Activated naive CD8-positive, alpha-beta T cell treated with anti-CD3 and anti-CD28 coated beads, Interleukin-2, amount 10 ng/mL, durations not matched to agents 7 days and 5 days (primary cell): ENCODE measurements at regions not wholly inside any gene's neighbourhood (a gene's known extent, or its start where the extent isn't known, plus 50 kb on each side); places are given as distances from the start of the nearest gene placed in this dataset.

Source experiments
- ATAC-seq: fragments of 150-1000 bp; cut with Tn5 transposase; one replicate; pipeline ENCODE4 v1.10.0; 2021; ENCODE audit warnings: low read depth, moderate library complexity
- POLR2A ChIA-PET: fragments of 350-600 bp; sonication (Branson Sonifier 250); formaldehyde crosslinking; loops from one replicate; lab custom pipeline; 2021; ENCODE audit warnings: antibody characterized with exemption; lab: Charles Lee
- DNase-seq: peaks from one replicate; pipeline ENCODE4 v3.0.0; 2021
- H3K27ac Mint-ChIP-seq: one replicate; pipeline ENCODE4 v1.8.0; 2022; ENCODE audit warnings: mild to moderate bottlenecking, mixed read lengths
- H3K27me3 Mint-ChIP-seq: one replicate; pipeline ENCODE4 v1.8.0; 2022; ENCODE audit warnings: mild to moderate bottlenecking, moderate library complexity, mixed read lengths
- H3K36me3 Mint-ChIP-seq: one replicate; pipeline ENCODE4 v1.8.0; 2021; ENCODE audit warnings: mild to moderate bottlenecking, mixed read lengths
- H3K4me1 Mint-ChIP-seq: one replicate; pipeline ENCODE4 v1.8.0; 2021; ENCODE audit warnings: mixed read lengths
- H3K4me3 Mint-ChIP-seq: one replicate; pipeline ENCODE4 v1.8.0; 2022; ENCODE audit warnings: mild to moderate bottlenecking, moderate library complexity, mixed read lengths
- H3K9me3 Mint-ChIP-seq: one replicate; pipeline ENCODE4 v1.8.0; 2021; ENCODE audit warnings: mixed read lengths

DNA sequence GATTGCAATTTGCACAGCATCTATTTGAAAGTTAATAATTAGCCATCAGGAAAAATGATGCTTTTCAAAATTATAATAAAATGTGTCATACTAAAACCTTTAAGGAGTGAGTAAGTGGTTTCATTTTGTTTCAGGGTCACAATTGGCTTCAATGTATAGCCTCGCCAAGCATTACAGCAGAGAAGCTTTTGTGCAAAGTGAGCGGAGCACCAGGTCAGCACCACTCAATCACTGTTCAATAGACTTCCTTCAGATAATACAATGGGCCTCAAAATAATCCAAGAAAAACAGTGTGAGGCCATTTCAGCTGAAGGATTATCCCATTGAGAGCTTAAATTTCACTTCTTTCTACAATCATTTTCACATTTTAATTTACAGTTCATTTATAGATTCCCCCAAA, 409.2 kb upstream of the SLIT2 start:
- Mint-ChIP-seq H3K4me3 (no peak overlapping the region), H3K27ac (no peak overlapping the region), H3K36me3 (no peaks in the 10 kb centered on the region), H3K9me3 (peaks cover 1% of the 10 kb centered on the region), H3K27me3 (no peaks in the 10 kb centered on the region), H3K4me1 (no peaks in the 10 kb centered on the region)
- DNase-seq (no peak), ATAC-seq (no peak)
- POLR2A ChIA-PET = no interaction called here

DNA sequence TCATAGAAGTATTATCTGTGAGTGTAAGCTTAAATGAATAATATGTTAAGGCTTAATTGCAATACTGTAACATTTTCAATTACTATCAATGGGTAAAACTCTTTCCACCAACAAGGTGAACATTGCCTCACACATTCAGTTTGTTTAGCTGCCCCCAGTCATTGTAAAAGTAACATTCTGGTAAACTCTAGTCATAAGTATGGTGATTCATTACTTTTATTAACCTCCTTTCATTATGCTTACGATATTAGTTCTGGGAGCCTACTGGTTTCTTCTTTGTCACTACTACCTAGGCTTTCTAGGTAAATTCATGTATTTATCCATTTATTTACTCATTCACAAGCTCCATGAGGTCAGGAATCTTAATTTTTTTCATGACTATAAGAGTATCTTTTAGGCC, 412.8 kb upstream of the SLIT2 start:
- H3K27me3 Mint-ChIP-seq = no peaks in the 10 kb centered on the region
- H3K27ac Mint-ChIP-seq = no peak overlapping the region
- POLR2A ChIA-PET = no interaction called here
- peaks cover 1% of the 10 kb centered on the region for H3K9me3 Mint-ChIP-seq
- no peak overlapping the region for H3K4me3 Mint-ChIP-seq
- no peak for DNase-seq
- no peak for ATAC-seq
- H3K4me1 Mint-ChIP-seq = no peaks in the 10 kb centered on the region
- no peaks in the 10 kb centered on the region for H3K36me3 Mint-ChIP-seq

DNA sequence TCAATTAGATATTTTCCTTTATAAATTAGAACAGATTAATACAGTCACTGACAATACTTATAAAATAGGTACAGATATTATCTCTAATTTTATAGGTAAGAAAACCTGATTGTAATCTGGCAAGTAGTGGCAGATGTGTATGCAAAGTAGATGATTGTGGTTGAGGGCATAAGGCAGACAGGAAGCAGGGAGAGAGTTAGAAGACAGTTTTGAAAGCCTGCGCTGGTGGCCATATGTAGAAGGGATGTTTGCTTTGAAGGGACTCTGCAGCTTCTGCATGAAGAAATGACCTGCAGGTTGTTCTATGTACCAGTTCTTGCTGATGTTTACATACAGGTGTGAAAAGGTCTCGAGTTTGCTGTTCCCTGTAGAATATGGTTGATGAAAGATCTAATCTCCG, 416.3 kb upstream of the SLIT2 start:
- Mint-ChIP-seq H3K27me3 (no peaks in the 10 kb centered on the region), H3K4me1 (no peaks in the 10 kb centered on the region), H3K27ac (no peak overlapping the region), H3K4me3 (no peak overlapping the region), H3K36me3 (no peaks in the 10 kb centered on the region), H3K9me3 (no peaks in the 10 kb centered on the region)
- DNase-seq (no peak), ATAC-seq (no peak)
- POLR2A ChIA-PET = no interaction called here

DNA sequence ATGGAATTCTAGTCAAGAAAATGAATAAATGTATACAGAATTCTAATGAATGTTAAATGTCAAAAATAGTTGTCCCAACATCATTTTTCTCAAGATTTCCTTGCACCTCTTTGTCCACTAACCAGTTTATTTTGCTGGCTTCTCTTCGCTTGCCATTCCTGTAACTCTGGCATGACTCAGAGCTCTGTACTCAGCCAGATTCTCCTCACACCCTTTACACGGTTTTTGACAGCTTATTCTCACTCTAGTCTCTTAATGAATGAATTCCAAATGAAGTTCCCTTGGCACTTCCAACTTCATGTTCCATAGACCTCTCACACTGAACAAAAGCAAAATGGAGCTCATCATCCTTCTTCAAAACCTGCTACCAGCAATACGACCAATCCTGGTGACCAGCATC, 419.3 kb upstream of the SLIT2 start:
- H3K9me3 Mint-ChIP-seq = no peaks in the 10 kb centered on the region
- no peak overlapping the region for H3K4me3 Mint-ChIP-seq
- no peaks in the 10 kb centered on the region for H3K27me3 Mint-ChIP-seq
- no peak overlapping the region for H3K27ac Mint-ChIP-seq
- no peaks in the 10 kb centered on the region for H3K4me1 Mint-ChIP-seq
- ATAC-seq = no peak
- no peak for DNase-seq
- POLR2A ChIA-PET = no interaction called here
- no peaks in the 10 kb centered on the region for H3K36me3 Mint-ChIP-seq

DNA sequence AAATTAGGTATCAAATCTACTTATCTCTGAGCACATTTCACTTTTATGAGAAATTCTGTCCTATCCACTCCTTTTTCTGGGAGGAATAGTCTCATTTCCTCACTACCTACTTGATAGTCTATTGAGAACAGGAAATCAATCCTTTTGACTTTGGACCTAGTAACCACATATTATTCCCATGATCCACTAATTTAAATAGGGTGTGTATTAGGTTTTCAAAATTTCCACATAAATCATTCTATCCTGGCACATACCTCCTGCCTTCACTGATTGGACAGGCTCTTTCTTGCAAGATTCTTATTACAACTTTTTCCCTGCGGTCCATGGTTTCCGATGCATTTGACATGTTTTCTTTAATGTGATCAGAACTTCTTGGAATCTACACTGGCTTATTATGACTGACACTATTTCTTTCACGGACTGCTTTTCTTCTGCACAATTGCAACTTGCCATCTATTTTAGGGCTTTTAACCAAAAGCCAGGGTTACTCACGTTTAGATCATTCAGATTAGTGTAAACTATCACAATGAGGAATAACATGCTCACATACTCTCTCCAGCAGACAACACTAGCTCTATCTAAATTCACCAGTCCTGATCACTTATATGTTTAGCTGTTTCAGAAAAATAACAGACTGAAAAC, 419.9 kb upstream of the SLIT2 start:
- Mint-ChIP-seq H3K4me1 (no peaks in the 10 kb centered on the region), H3K36me3 (no peaks in the 10 kb centered on the region), H3K9me3 (no peaks in the 10 kb centered on the region), H3K4me3 (no peak overlapping the region), H3K27ac (no peak overlapping the region), H3K27me3 (no peaks in the 10 kb centered on the region)
- ATAC-seq = no peak
- DNase-seq = no peak
- POLR2A ChIA-PET = no interaction called here

DNA sequence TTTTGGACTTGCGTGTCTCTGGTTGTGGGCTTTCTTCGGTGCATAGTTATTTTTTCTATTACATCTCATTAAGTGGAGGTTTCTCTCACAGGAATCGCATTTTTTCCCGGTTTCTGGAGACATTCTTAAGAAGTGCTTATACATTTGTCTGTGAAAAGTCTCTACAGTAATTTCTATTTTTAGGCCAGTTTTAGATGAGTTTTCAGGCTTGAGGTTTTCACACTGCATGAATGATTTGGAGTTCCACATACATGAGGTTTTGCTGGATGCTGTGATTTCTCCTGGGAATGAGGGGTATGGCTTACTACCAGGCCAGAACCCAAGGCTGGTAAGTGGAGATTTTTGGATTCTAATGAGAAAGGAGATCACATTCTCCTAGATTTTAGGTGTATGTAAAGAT, 422.6 kb upstream of the SLIT2 start:
- Mint-ChIP-seq H3K9me3 (peaks cover 2% of the 10 kb centered on the region), H3K36me3 (no peaks in the 10 kb centered on the region), H3K27ac (no peak overlapping the region), H3K4me3 (no peak overlapping the region), H3K27me3 (no peaks in the 10 kb centered on the region), H3K4me1 (no peaks in the 10 kb centered on the region)
- ATAC-seq (no peak), DNase-seq (no peak)
- POLR2A ChIA-PET = no interaction called here

GRCh38 chr4:19823781-19824180, 427.9 kb upstream of the SLIT2 start:
- H3K4me1 Mint-ChIP-seq = no peaks in the 10 kb centered on the region
- ATAC-seq (no peak), DNase-seq (no peak)
- no peaks in the 10 kb centered on the region for H3K36me3 Mint-ChIP-seq
- POLR2A ChIA-PET = no interaction called here
- H3K9me3 Mint-ChIP-seq = peaks cover 2% of the 10 kb centered on the region
- H3K27me3 Mint-ChIP-seq = no peaks in the 10 kb centered on the region
- H3K4me3 Mint-ChIP-seq = no peak overlapping the region
- no peak overlapping the region for H3K27ac Mint-ChIP-seq

GRCh38 chr4:19819737-19820136, 432.0 kb upstream of the SLIT2 start:
- Mint-ChIP-seq H3K4me3 (no peak overlapping the region), H3K27ac (no peak overlapping the region), H3K9me3 (no peaks in the 10 kb centered on the region), H3K4me1 (no peaks in the 10 kb centered on the region), H3K36me3 (no peaks in the 10 kb centered on the region), H3K27me3 (no peaks in the 10 kb centered on the region)
- no peak for ATAC-seq
- POLR2A ChIA-PET = no interaction called here
- no peak for DNase-seq

DNA sequence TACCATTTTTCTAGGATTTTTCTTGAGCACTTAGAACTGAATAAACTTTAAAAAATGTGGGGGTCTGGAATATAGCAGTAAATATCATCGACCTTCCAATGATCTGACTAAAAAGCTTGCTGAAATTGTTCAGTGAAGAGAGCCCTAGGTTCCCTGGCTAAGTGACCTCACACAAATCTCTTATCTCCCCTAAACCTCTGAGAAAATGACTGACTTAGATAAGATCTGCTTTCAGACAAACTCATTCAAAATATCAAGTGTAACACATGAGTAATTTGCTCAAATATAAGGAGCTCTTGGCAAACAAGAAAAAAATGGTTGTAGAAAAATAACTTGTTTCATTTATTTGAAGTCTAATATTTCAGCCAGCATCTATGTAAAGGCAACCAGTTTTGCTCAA, 441.7 kb upstream of the SLIT2 start:
- H3K27me3 Mint-ChIP-seq = no peaks in the 10 kb centered on the region
- ATAC-seq (no peak), DNase-seq (no peak)
- peaks cover 3% of the 10 kb centered on the region for H3K9me3 Mint-ChIP-seq
- POLR2A ChIA-PET = no interaction called here
- H3K4me3 Mint-ChIP-seq = no peak overlapping the region
- no peaks in the 10 kb centered on the region for H3K4me1 Mint-ChIP-seq
- H3K27ac Mint-ChIP-seq = no peak overlapping the region
- no peaks in the 10 kb centered on the region for H3K36me3 Mint-ChIP-seq

- POLR2A ChIA-PET = no interaction called here
- Mint-ChIP-seq H3K4me1 (no peaks in the 10 kb centered on the region), H3K9me3 (peaks cover 3% of the 10 kb centered on the region), H3K27me3 (no peaks in the 10 kb centered on the region), H3K36me3 (no peaks in the 10 kb centered on the region), H3K4me3 (no peak overlapping the region), H3K27ac (no peak overlapping the region)
- DNase-seq = no peak
- ATAC-seq = no peak
Observed at GRCh38 chr4:19807505-19807904, 444.2 kb upstream of the SLIT2 start.

GRCh38 chr4:19806865-19807264, 444.8 kb upstream of the SLIT2 start:
- POLR2A ChIA-PET = no interaction called here
- DNase-seq (no peak), ATAC-seq (no peak)
- H3K27ac Mint-ChIP-seq = no peak overlapping the region
- H3K36me3 Mint-ChIP-seq = no peaks in the 10 kb centered on the region
- H3K9me3 Mint-ChIP-seq = peaks cover 3% of the 10 kb centered on the region
- H3K27me3 Mint-ChIP-seq = no peaks in the 10 kb centered on the region
- no peak overlapping the region for H3K4me3 Mint-ChIP-seq
- H3K4me1 Mint-ChIP-seq = no peaks in the 10 kb centered on the region

GRCh38 chr4:19803406-19803805, 448.3 kb upstream of the SLIT2 start:
- POLR2A ChIA-PET = no interaction called here
- Mint-ChIP-seq H3K9me3 (peaks cover 3% of the 10 kb centered on the region), H3K27ac (no peak overlapping the region), H3K4me3 (no peak overlapping the region), H3K36me3 (no peaks in the 10 kb centered on the region), H3K4me1 (no peaks in the 10 kb centered on the region), H3K27me3 (no peaks in the 10 kb centered on the region)
- DNase-seq (no peak), ATAC-seq (no peak)

DNA sequence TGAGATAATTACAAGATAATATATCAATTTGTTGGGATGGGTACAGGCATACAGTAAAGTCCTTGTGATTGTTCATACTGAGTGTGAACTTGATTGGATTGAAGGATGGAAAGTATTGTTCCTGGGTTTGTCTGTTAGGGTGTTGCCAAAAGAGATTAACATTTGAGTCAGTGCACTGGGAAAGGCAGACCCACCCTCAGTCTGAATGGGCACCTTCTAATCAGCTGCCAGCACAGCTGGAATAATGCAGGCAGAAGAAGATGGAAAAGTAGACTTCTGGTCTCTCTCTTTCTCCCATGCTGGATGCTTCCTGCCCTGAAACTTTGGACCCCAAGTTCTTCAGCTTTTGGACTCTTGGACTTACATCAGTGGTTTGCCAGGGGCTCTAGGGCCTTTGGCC, 457.9 kb upstream of the SLIT2 start:
- Mint-ChIP-seq H3K27ac (no peak overlapping the region), H3K4me1 (no peaks in the 10 kb centered on the region), H3K4me3 (no peak overlapping the region), H3K27me3 (no peaks in the 10 kb centered on the region), H3K9me3 (peaks cover 10% of the 10 kb centered on the region), H3K36me3 (no peaks in the 10 kb centered on the region)
- DNase-seq (no peak), ATAC-seq (no peak)
- POLR2A ChIA-PET = no interaction called here

GRCh38 chr4:19791422-19792123, 460.1 kb upstream of the SLIT2 start:
- no peak for ATAC-seq
- DNase-seq = no peak
- POLR2A ChIA-PET = no interaction called here
- Mint-ChIP-seq H3K4me3 (no peak overlapping the region), H3K4me1 (no peaks in the 10 kb centered on the region), H3K27ac (no peak overlapping the region), H3K9me3 (peaks cover 4% of the 10 kb centered on the region), H3K36me3 (no peaks in the 10 kb centered on the region), H3K27me3 (no peaks in the 10 kb centered on the region)
